ENCODE measurements at regions not wholly inside any gene's neighbourhood (a gene's known extent, or its start where the extent isn't known, plus 50 kb on each side); places are given as distances from the start of the nearest gene placed in this dataset.

GRCh38 chr12:67539329-67539728 lies 109.2 kb upstream of the DYRK2 start:
- H2AFZ ChIP-seq (ENCODE audit: low read depth, low read length) = no peak overlapping the region
- H3K27me3 ChIP-seq (ENCODE audit: control insufficient read depth in 2 of 2, insufficient read depth in 2 of 2, low read length in 2 of 2) = no peaks in the 10 kb centered on the region
- TF ChIP-seq MYC (IDR thresholded peaks at IDR 0.05; ENCODE audit: low read depth, low read length) (no peak), JUN (IDR thresholded peaks at IDR 0.05; ENCODE audit: borderline replicate concordance, insufficient read depth, insufficient read length, low read depth) (no peak), FOS (IDR thresholded peaks at IDR 0.05; ENCODE audit: borderline replicate concordance, insufficient read depth, low read length) (no peak), POLR2AphosphoS5 (IDR thresholded peaks at IDR 0.05; ENCODE audit: insufficient read depth, low read depth, low read length) (no peak), CTCF (IDR thresholded peaks at IDR 0.05; ENCODE audit: extremely low read depth in 1 of 2, insufficient read depth in 1 of 2, low read depth in 1 of 2, low read length in 2 of 2) (no peak), EZH2 (IDR thresholded peaks at IDR 0.05; ENCODE audit: borderline replicate concordance, low read depth, low read length, severe bottlenecking) (no peak), MAX (IDR thresholded peaks at IDR 0.05; ENCODE audit: insufficient read depth, insufficient read length) (no peak), GATA2 (IDR thresholded peaks at IDR 0.05; ENCODE audit: insufficient read depth, insufficient read length, low read depth, low read length) (no peak), POLR2A (IDR thresholded peaks at IDR 0.05; ENCODE audit: low read depth, low read length) (no peak)
- dilution Hi-C loops (cut with MboI; ENCODE audit: extremely low pct_ligation_motif_present, low sequenced_read_pairs) = no loop called here
- DNase-seq (ENCODE audit: low read depth, low spot score) (no peak), FAIRE-seq (no peak)
- no peaks in the 10 kb centered on the region for H4K20me1 ChIP-seq (replicated peaks; ENCODE audit: control insufficient read depth, extremely low read depth, insufficient read depth, low read length)
- H3K9ac ChIP-seq (replicated peaks; ENCODE audit: extremely low read depth, insufficient read depth, low read length) = no peak overlapping the region
- no peaks in the 10 kb centered on the region for H3K9me3 ChIP-seq (replicated peaks; ENCODE audit: control insufficient read depth, insufficient read depth, low read length)
- no peaks in the 10 kb centered on the region for H3K4me1 ChIP-seq (ENCODE audit: control insufficient read depth, extremely low read depth, insufficient read depth, low read length)
- no peaks in the 10 kb centered on the region for H3K36me3 ChIP-seq (ENCODE audit: control insufficient read depth in 2 of 2, extremely low read depth in 1 of 2, insufficient read depth in 2 of 2, low read length in 2 of 2)
- no peaks in the 10 kb centered on the region for H3K79me2 ChIP-seq (ENCODE audit: control insufficient read depth, insufficient read depth, low read length)
- no TSS peak for BruUV-seq (replicated peaks)
- H3K27ac ChIP-seq (ENCODE audit: insufficient read depth, low read depth, low read length) = no peak overlapping the region
- no peaks in the 10 kb centered on the region for H3K9me1 ChIP-seq (replicated peaks; ENCODE audit: control insufficient read depth, extremely low read depth, insufficient read depth, low read length)
- H3K4me3 ChIP-seq (replicated peaks in 1 of 3; ENCODE audit: insufficient read depth in 1 of 3, low read depth in 1 of 3, low read length in 3 of 3) = no peak overlapping the region
- CTCF ChIA-PET = no interaction called here
- no peak overlapping the region for H3K4me2 ChIP-seq (ENCODE audit: insufficient read depth, low read length)
- POLR2A ChIA-PET = no interaction called here
- intact Hi-C loops (cut with micrococcal nuclease) = no loop called here
